Natural killer cell treated with Interleukin-12 subunit alpha and Interleukin-12 subunit beta and Interleukin-15 and Interleukin-18, amount 100 ng/mL, for 72 hours (primary cell): ENCODE measurements at regions not wholly inside any gene's neighbourhood (a gene's known extent, or its start where the extent isn't known, plus 50 kb on each side); places are given as distances from the start of the nearest gene placed in this dataset.

Experiments used
- ATAC-seq, 2 donors: fragments of 150-1000 bp; cut with Tn5 transposase in 1 of 2; sonication (Bioruptor Pico), chemical (Tn5 transposase) in 1 of 2; 2 replicates each; pipeline ENCODE4 v1.10.0; 2021
- DNase-seq: peaks from one replicate; pipeline ENCODE4 v3.0.0; 2022; ENCODE audit warnings: low spot score
- H3K27ac Mint-ChIP-seq, 2 donors: 1 replicate in 1 of 2; 2 replicates in 1 of 2; pipeline ENCODE4 v1.8.0; 2022; ENCODE audit warnings: mixed read lengths in 2 of 2, mild to moderate bottlenecking in 1 of 2, moderate library complexity in 1 of 2
- H3K27me3 Mint-ChIP-seq, 2 donors: 1 replicate in 1 of 2; 2 replicates in 1 of 2; pipeline ENCODE4 v1.8.0; 2022; ENCODE audit warnings: mixed read lengths in 2 of 2
- H3K36me3 Mint-ChIP-seq: one replicate; pipeline ENCODE4 v1.8.0; 2022; ENCODE audit warnings: mixed read lengths
- H3K4me1 Mint-ChIP-seq, 2 donors: 1 replicate in 1 of 2; 2 replicates in 1 of 2; pipeline ENCODE4 v1.8.0; 2022; ENCODE audit warnings: low read depth in 2 of 2, mixed read lengths in 2 of 2, mild to moderate bottlenecking in 1 of 2
- H3K4me3 Mint-ChIP-seq: one replicate; pipeline ENCODE4 v1.8.0; 2022; ENCODE audit warnings: mixed read lengths
- H3K9me3 Mint-ChIP-seq: 2 replicates; pipeline ENCODE4 v1.8.0; 2022; ENCODE audit warnings: mixed read lengths

- peaks cover 10 to 24% of the 10 kb centered on the region in 2 donors for H3K27me3 Mint-ChIP-seq
- no peaks in the 10 kb centered on the region for H3K9me3 Mint-ChIP-seq
- DNase-seq (no peak), ATAC-seq (no peak)
- H3K4me3 Mint-ChIP-seq: no peak overlapping the region
- H3K4me1 Mint-ChIP-seq: no peaks in the 10 kb centered on the region
- H3K36me3 Mint-ChIP-seq: no peaks in the 10 kb centered on the region
- no peak overlapping the region for H3K27ac Mint-ChIP-seq
Observed at GRCh38 chr6:134714679-134715078, 235.2 kb downstream of the ALDH8A1 start.

GRCh38 chr6:134714113-134714512 lies 235.8 kb downstream of the ALDH8A1 start:
- Mint-ChIP-seq H3K9me3 (no peaks in the 10 kb centered on the region), H3K27me3 (peaks cover 10 to 24% of the 10 kb centered on the region in 2 donors), H3K4me3 (no peak overlapping the region), H3K27ac (no peak overlapping the region), H3K4me1 (no peaks in the 10 kb centered on the region), H3K36me3 (no peaks in the 10 kb centered on the region)
- ATAC-seq (no peak), DNase-seq (no peak)

GRCh38 chr6:134712311-134712710 lies 237.6 kb downstream of the ALDH8A1 start:
- H3K27me3 Mint-ChIP-seq: peaks cover 16 to 26% of the 10 kb centered on the region in 2 donors
- no peak overlapping the region for H3K27ac Mint-ChIP-seq
- no peaks in the 10 kb centered on the region for H3K4me1 Mint-ChIP-seq
- DNase-seq: no peak
- H3K9me3 Mint-ChIP-seq: no peaks in the 10 kb centered on the region
- no peaks in the 10 kb centered on the region for H3K36me3 Mint-ChIP-seq
- no peak overlapping the region for H3K4me3 Mint-ChIP-seq
- no peak for ATAC-seq

- no peak overlapping the region for H3K4me3 Mint-ChIP-seq
- H3K27me3 Mint-ChIP-seq: peaks cover 23 to 27% of the 10 kb centered on the region in 2 donors
- no peaks in the 10 kb centered on the region for H3K9me3 Mint-ChIP-seq
- H3K4me1 Mint-ChIP-seq: no peaks in the 10 kb centered on the region
- no peak for DNase-seq
- H3K36me3 Mint-ChIP-seq: no peaks in the 10 kb centered on the region
- no peak for ATAC-seq
- no peak overlapping the region for H3K27ac Mint-ChIP-seq
Observed at GRCh38 chr6:134708079-134708478, 241.8 kb downstream of the ALDH8A1 start.

GRCh38 chr6:134707342-134708031 lies 242.4 kb downstream of the ALDH8A1 start:
- peaks cover 23 to 27% of the 10 kb centered on the region in 2 donors for H3K27me3 Mint-ChIP-seq
- no peak overlapping the region for H3K4me3 Mint-ChIP-seq
- no peaks in the 10 kb centered on the region for H3K4me1 Mint-ChIP-seq
- no peak for ATAC-seq
- no peak for DNase-seq
- H3K27ac Mint-ChIP-seq: no peak overlapping the region
- H3K36me3 Mint-ChIP-seq: no peaks in the 10 kb centered on the region
- H3K9me3 Mint-ChIP-seq: no peaks in the 10 kb centered on the region

GRCh38 chr6:134706806-134707205 lies 243.1 kb downstream of the ALDH8A1 start:
- Mint-ChIP-seq H3K27me3 (peaks cover 20 to 27% of the 10 kb centered on the region in 2 donors), H3K36me3 (no peaks in the 10 kb centered on the region), H3K4me1 (no peaks in the 10 kb centered on the region), H3K9me3 (no peaks in the 10 kb centered on the region), H3K27ac (no peak overlapping the region), H3K4me3 (no peak overlapping the region)
- no peak for DNase-seq
- no peak for ATAC-seq

GRCh38 chr6:134706153-134706552 lies 243.7 kb downstream of the ALDH8A1 start:
- Mint-ChIP-seq H3K36me3 (no peaks in the 10 kb centered on the region), H3K27ac (no peak overlapping the region), H3K4me1 (no peaks in the 10 kb centered on the region), H3K27me3 (peaks cover 20 to 26% of the 10 kb centered on the region in 2 donors), H3K4me3 (no peak overlapping the region), H3K9me3 (no peaks in the 10 kb centered on the region)
- DNase-seq: no peak
- no peak for ATAC-seq

- Mint-ChIP-seq H3K4me1 (no peaks in the 10 kb centered on the region), H3K4me3 (no peak overlapping the region), H3K27me3 (peaks cover 18% of the 10 kb centered on the region in 2 donors), H3K36me3 (no peaks in the 10 kb centered on the region), H3K27ac (no peak overlapping the region), H3K9me3 (no peaks in the 10 kb centered on the region)
- DNase-seq (no peak), ATAC-seq (no peak)
Observed at GRCh38 chr6:134703206-134703605, 246.7 kb downstream of the ALDH8A1 start.

GRCh38 chr6:134702279-134702678 lies 247.6 kb downstream of the ALDH8A1 start:
- no peak overlapping the region for H3K27ac Mint-ChIP-seq
- H3K4me1 Mint-ChIP-seq: no peaks in the 10 kb centered on the region
- ATAC-seq: no peak
- DNase-seq: no peak
- no peaks in the 10 kb centered on the region for H3K36me3 Mint-ChIP-seq
- no peak overlapping the region for H3K4me3 Mint-ChIP-seq
- H3K9me3 Mint-ChIP-seq: no peaks in the 10 kb centered on the region
- H3K27me3 Mint-ChIP-seq: peaks cover 16 to 23% of the 10 kb centered on the region in 2 donors

GRCh38 chr6:134701301-134701700 lies 248.6 kb downstream of the ALDH8A1 start:
- Mint-ChIP-seq H3K36me3 (no peaks in the 10 kb centered on the region), H3K4me1 (no peaks in the 10 kb centered on the region), H3K27ac (no peak overlapping the region), H3K27me3 (peaks cover 12 to 26% of the 10 kb centered on the region in 2 donors), H3K9me3 (no peaks in the 10 kb centered on the region), H3K4me3 (no peak overlapping the region)
- ATAC-seq (no peak), DNase-seq (no peak)

- no peak for ATAC-seq
- H3K9me3 Mint-ChIP-seq: no peaks in the 10 kb centered on the region
- H3K36me3 Mint-ChIP-seq: no peaks in the 10 kb centered on the region
- no peak for DNase-seq
- no peak overlapping the region for H3K27ac Mint-ChIP-seq
- H3K27me3 Mint-ChIP-seq: peaks cover 12 to 24% of the 10 kb centered on the region in 2 donors
- no peaks in the 10 kb centered on the region for H3K4me1 Mint-ChIP-seq
- no peak overlapping the region for H3K4me3 Mint-ChIP-seq
Observed at GRCh38 chr6:134698228-134698627, 251.7 kb downstream of the ALDH8A1 start.

GRCh38 chr6:134692008-134692407 lies 257.9 kb downstream of the ALDH8A1 start:
- H3K27me3 Mint-ChIP-seq: peaks cover 15 to 32% of the 10 kb centered on the region in 2 donors
- DNase-seq: no peak
- ATAC-seq: no peak
- no peaks in the 10 kb centered on the region for H3K4me1 Mint-ChIP-seq
- no peaks in the 10 kb centered on the region for H3K9me3 Mint-ChIP-seq
- no peak overlapping the region for H3K4me3 Mint-ChIP-seq
- H3K27ac Mint-ChIP-seq: no peak overlapping the region
- no peaks in the 10 kb centered on the region for H3K36me3 Mint-ChIP-seq

GRCh38 chr6:134691180-134691579 lies 258.7 kb downstream of the ALDH8A1 start:
- no peak overlapping the region for H3K27ac Mint-ChIP-seq
- no peaks in the 10 kb centered on the region for H3K36me3 Mint-ChIP-seq
- no peak for DNase-seq
- no peaks in the 10 kb centered on the region for H3K9me3 Mint-ChIP-seq
- no peak for ATAC-seq
- H3K4me3 Mint-ChIP-seq: no peak overlapping the region
- no peaks in the 10 kb centered on the region for H3K4me1 Mint-ChIP-seq
- peaks cover 16 to 23% of the 10 kb centered on the region in 2 donors for H3K27me3 Mint-ChIP-seq

GRCh38 chr6:134690048-134690447 lies 259.9 kb downstream of the ALDH8A1 start:
- H3K4me1 Mint-ChIP-seq: no peaks in the 10 kb centered on the region
- H3K36me3 Mint-ChIP-seq: no peaks in the 10 kb centered on the region
- peak; percentile 17 to 32 for ATAC-seq
- no peaks in the 10 kb centered on the region for H3K9me3 Mint-ChIP-seq
- peaks cover 14 to 20% of the 10 kb centered on the region in 2 donors for H3K27me3 Mint-ChIP-seq
- DNase-seq: no peak
- H3K4me3 Mint-ChIP-seq: no peak overlapping the region
- H3K27ac Mint-ChIP-seq: no peak overlapping the region

GRCh38 chr6:134689641-134690040 lies 260.3 kb downstream of the ALDH8A1 start:
- H3K27ac Mint-ChIP-seq: no peak overlapping the region
- ATAC-seq: peak in 1 of 2 donors; percentile 11

More at GRCh38 chr6:134689641-134690040, 260.3 kb downstream of the ALDH8A1 start:
- Mint-ChIP-seq H3K27me3 (peaks cover 16 to 19% of the 10 kb centered on the region in 2 donors), H3K9me3 (no peaks in the 10 kb centered on the region), H3K36me3 (no peaks in the 10 kb centered on the region), H3K4me1 (no peaks in the 10 kb centered on the region), H3K4me3 (no peak overlapping the region)
- no peak for DNase-seq
